ENCODE measurements at regions not wholly inside any gene's neighbourhood (a gene's known extent, or its start where the extent isn't known, plus 50 kb on each side); places are given as distances from the start of the nearest gene placed in this dataset.

DNA sequence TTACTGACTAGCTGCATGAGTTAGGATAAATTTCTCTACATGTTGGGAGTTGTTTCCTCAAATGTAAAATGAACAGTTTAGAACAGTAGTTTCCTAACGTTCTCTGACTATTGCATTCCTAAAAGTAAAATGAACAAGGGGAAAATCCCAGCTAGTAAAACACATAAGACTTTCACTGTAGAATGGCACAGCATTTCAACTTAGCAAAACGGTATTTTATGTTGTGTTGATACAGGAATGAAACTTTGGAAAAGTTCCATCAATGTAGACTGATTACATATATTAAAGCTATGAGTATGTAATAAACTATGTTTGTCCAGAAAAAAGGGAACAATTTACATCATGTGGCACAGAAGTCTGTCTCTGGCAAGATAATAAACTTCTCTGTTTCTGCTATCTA, 297.4 kb upstream of the EPHA3 start:
- TF ChIP-seq CTCF (conservative IDR thresholded peaks at IDR 0.05) (no peak), ZFX (IDR thresholded peaks at IDR 0.05) (no peak)

All from C4-2B (cell line).